Heart left ventricle (tissue), 16 donors: ENCODE measurements at regions not wholly inside any gene's neighbourhood (a gene's known extent, or its start where the extent isn't known, plus 50 kb on each side); places are given as distances from the start of the nearest gene placed in this dataset.
A peak's percentile ranks its signal among the peaks of the same experiment; 100 is the strongest.
"Not testable (repeated sequence)": the region's sequence is repeated elsewhere in the genome, so short reads cannot be mapped to it uniquely, and the experiment has no call there.

Experiments used
- ATAC-seq, 4 donors: fragments of 200-7000 bp; cut with Tn5 transposase; one replicate each; pipeline ENCODE4 v1.9.1; 2020 to 2022; ENCODE audit warnings: moderate library complexity in 4 of 4, mild to moderate bottlenecking in 3 of 4, moderate number of reproducible peaks in 1 of 4
- DNase-seq, 5 donors: peaks; one replicate each; pipeline ENCODE4 v3.0.0-alpha.2; 2020
- H3K27ac ChIP-seq, 12 donors: fragments of 200-600 bp; sonication (generic) in 4 of 12; one replicate each; pipeline versions ENCODE4 v1.5.0 to v1.8.0; 2016 to 2022; ENCODE audit warnings: mild to moderate bottlenecking in 2 of 12
- H3K27me3 ChIP-seq, 9 donors: fragments of 200-600 bp; sonication (generic) in 2 of 9; one replicate each; pipeline versions ENCODE4 v1.5.1 to v1.8.0; 2016 to 2022; ENCODE audit warnings: mild to moderate bottlenecking in 3 of 9
- H3K36me3 ChIP-seq, 9 donors: fragments of 200-600 bp; sonication (generic) in 2 of 9; one replicate each; pipeline versions ENCODE4 v1.5.0 to v1.8.0; 2018 to 2022; ENCODE audit warnings: mild to moderate bottlenecking in 2 of 9
- H3K4me1 ChIP-seq, 12 donors: fragments of 200-600 bp; sonication (generic) in 4 of 12; one replicate each; pipeline versions ENCODE4 v1.5.0 to v1.8.0; 2016 to 2022; ENCODE audit warnings: mild to moderate bottlenecking in 3 of 12
- H3K4me3 ChIP-seq, 12 donors: fragments of 200-600 bp; sonication (generic) in 4 of 12; one replicate each; pipeline versions ENCODE4 v1.5.0 to v1.8.0; 2017 to 2022; ENCODE audit warnings: mild to moderate bottlenecking in 9 of 12, moderate library complexity in 4 of 12
- H3K9me3 ChIP-seq, 12 donors: fragments of 200-600 bp; sonication (generic) in 4 of 12; one replicate each; pipeline versions ENCODE4 v1.5.0 to v1.8.0; 2016 to 2022; ENCODE audit warnings: mild to moderate bottlenecking in 1 of 12
- POLR2A ChIP-seq, 2 donors: fragments of 450-650 bp; IDR thresholded peaks; one replicate each; pipeline ENCODE4 v1.6.1; 2017; ENCODE audit warnings: antibody characterized with exemption in 2 of 2, mild to moderate bottlenecking in 2 of 2, moderate library complexity in 2 of 2
- WGBS, 4 donors: extraction: QIAGEN DNeasy Blood & Tissue Kit in 2 of 4; methylation state at CpG; one replicate each; pipeline versions ENCODE4 v1.1.5 to v1.1.7; 2013 to 2018; 5-methylcytosine and 5-hydroxymethylcytosine counted together
- intact Hi-C, 10 donors: fragments of 100-400 bp; cut with DNase I; formaldehyde crosslinking; loops; one replicate each; pipeline versions ENCODE4 v1.11.1 to v1.14.2; 2022
- TF ChIP-seq, protein P1 (sequence below), 12 donors: fragments of 200-600 bp; sonication (generic) in 4 of 12; IDR thresholded peaks; one replicate each; pipeline versions ENCODE4 v1.5.0 to v1.8.0; 2018 to 2022; ENCODE audit warnings: antibody characterized with exemption in 12 of 12, mild to moderate bottlenecking in 5 of 12
- donor health status: ischemic (EF 13 %, LVEDD 7.1; RV severe dilation, severe dysfunction).
- donor health status: healthy with polysubstance abuse.
- donor health status: DM: no; HTN: yes; CAD: no.
- donor health status: DM: no; HTN: no; CAD: no.
- donor health status: ischemic (EF 25% LVEDD 6.9; RV normal size, moderate dysfunction).
- donor health status: ischemic (EF 25% LVEDD 5.7; RV mildly dilated, moderate dysfunction).
- donor health status: healthy.
- donor health status: DM: yes; HTN: yes; CAD: no.
- donor health status: ischemic (EF 35%, LVEDD 5.7; RV mildly dilated, moderate dysfunction).
- donor health status: nonischemic (EF 11% LVEDD 7.7; RV severe dilation, severe dysfunction).
- donor health status: DM: yes; HTN: yes; CAD: no.
- donor health status: PGD.
- donor health status: ischemic (EF 29% LVEDD 5.4; RV normal size, mild dysfunction).
- donor health status: nonischemic (EF 23%, LVEDD 6.1; RV moderate dilation, normal function).

DNA sequence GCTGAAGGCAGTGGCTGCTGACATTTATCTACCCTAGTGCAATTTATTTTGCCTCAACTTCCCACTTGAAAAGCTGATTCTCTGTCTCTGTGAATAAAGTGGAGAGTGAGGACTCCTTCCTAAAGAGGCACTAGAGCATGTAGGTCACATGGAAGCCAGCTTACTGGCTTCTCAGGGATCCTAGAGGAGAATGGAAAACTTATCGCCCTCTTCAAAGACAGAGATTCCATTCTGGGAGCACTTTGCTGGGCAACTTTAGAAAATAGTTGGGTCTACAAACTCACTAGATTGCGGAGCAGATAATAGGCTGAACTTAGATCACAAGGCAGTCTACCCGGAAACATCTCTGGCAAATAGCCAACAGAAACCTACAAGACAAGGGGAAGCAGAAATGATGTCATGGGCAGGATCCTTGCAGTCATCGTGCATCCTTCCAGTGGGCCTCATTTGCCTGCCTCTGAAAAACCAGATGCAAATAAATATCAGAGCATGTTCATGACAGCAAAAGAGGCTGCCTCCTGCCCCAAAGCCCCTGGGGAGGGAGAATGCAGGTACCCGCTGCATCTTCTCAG lies 104.8 kb upstream of the BARHL2 start:
- ATAC-seq (no peak), DNase-seq (no peak)
- WGBS, 4 donors, result 67 to 80% (median 72%) methylated on average over 5 of the region's 5 CpGs
- TF ChIP-seq POLR2A (IDR thresholded peaks at IDR 0.05), result no peak
- TF ChIP-seq, protein P1, sequence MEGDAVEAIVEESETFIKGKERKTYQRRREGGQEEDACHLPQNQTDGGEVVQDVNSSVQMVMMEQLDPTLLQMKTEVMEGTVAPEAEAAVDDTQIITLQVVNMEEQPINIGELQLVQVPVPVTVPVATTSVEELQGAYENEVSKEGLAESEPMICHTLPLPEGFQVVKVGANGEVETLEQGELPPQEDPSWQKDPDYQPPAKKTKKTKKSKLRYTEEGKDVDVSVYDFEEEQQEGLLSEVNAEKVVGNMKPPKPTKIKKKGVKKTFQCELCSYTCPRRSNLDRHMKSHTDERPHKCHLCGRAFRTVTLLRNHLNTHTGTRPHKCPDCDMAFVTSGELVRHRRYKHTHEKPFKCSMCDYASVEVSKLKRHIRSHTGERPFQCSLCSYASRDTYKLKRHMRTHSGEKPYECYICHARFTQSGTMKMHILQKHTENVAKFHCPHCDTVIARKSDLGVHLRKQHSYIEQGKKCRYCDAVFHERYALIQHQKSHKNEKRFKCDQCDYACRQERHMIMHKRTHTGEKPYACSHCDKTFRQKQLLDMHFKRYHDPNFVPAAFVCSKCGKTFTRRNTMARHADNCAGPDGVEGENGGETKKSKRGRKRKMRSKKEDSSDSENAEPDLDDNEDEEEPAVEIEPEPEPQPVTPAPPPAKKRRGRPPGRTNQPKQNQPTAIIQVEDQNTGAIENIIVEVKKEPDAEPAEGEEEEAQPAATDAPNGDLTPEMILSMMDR (IDR thresholded peaks at IDR 0.05), result no peak
- no peaks in the 10 kb centered on the region for H3K36me3 ChIP-seq
- no peak overlapping the region for H3K27ac ChIP-seq
- H3K9me3 ChIP-seq, result no peaks in the 10 kb centered on the region
- H3K4me3 ChIP-seq, result no peak overlapping the region
- H3K4me1 ChIP-seq, result no peaks in the 10 kb centered on the region
- intact Hi-C loops, result no loop called here
- H3K27me3 ChIP-seq, result no peaks in the 10 kb centered on the region

DNA sequence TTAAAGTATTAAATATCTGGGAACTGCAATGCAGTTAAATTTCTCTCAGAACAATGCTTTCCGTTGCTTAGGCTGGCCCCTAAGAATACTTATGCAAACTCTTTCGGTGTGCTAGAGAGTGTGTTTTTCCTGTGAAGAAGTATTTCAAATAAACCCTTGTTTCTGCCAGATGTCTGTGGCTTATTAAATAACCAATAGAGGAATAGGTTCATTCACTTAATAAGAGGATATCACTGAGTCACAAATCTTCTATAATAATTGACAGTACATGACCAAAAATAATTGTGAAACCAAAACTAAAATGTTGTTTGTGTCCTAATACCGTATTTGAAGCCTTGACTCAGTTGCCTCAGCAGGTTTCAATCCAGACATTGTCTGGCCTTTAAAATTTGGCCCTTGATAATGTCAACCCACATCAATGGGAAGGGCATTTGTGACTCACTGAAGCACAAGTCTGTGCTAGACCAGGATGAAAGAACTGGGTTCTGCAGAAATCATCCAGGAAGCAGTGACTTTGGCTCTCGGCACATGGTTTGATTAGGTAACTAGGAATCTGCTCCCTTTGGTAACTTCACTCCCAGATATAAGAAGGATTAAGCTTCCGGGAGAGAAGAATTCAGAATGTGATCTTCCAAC lies 104.2 kb upstream of the BARHL2 start:
- no peaks in the 10 kb centered on the region for H3K27me3 ChIP-seq
- H3K4me3 ChIP-seq, result peak overlapping the region in 2 of 12 donors; percentile 12 to 15
- H3K36me3 ChIP-seq, result no peaks in the 10 kb centered on the region
- intact Hi-C loops, result no loop called here
- H3K4me1 ChIP-seq, result no peaks in the 10 kb centered on the region
- TF ChIP-seq, protein P1 (IDR thresholded peaks at IDR 0.05), result no peak
- no peak for TF ChIP-seq POLR2A (IDR thresholded peaks at IDR 0.05)
- 77 to 81% (median 78%) methylated on average over 5 of the region's 5 CpGs for WGBS, 4 donors
- DNase-seq, result no peak
- H3K27ac ChIP-seq, result no peak overlapping the region
- no peaks in the 10 kb centered on the region for H3K9me3 ChIP-seq
- ATAC-seq, result no peak

DNA sequence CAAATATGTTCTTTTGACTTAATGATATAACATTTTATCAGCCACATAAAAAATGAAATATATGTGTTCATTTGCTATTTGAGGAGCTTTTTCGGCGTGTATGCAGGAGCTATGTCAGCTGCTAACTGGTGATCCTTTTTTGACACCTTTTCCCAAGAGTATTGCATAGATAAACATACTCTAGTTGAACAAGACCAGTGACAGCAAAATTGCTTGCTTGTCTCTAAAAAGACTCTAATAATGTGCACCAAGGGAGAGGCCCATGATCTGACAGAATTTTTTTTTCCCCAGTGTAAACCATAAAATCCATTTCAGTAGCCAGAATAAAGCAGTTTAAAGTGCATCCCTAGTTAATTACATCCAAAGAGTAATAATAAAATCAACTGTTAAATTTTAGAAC lies 103.6 kb upstream of the BARHL2 start:
- H3K27ac ChIP-seq, result no peak overlapping the region
- no peak for ATAC-seq
- intact Hi-C loops, result no loop called here
- DNase-seq, result no peak
- H3K4me1 ChIP-seq, result no peaks in the 10 kb centered on the region
- H3K27me3 ChIP-seq, result peaks cover 0 to 2% (median 0%) of the 10 kb centered on the region in 9 donors
- TF ChIP-seq POLR2A (IDR thresholded peaks at IDR 0.05), result no peak
- TF ChIP-seq, protein P1 (IDR thresholded peaks at IDR 0.05), result no peak
- no peaks in the 10 kb centered on the region for H3K36me3 ChIP-seq
- H3K9me3 ChIP-seq, result no peaks in the 10 kb centered on the region
- H3K4me3 ChIP-seq, result peak overlapping the region in 1 of 12 donors; percentile 15
- WGBS, 4 donors, result 67 to 80% (median 74%) methylated on average over 2 of the region's 2 CpGs

DNA sequence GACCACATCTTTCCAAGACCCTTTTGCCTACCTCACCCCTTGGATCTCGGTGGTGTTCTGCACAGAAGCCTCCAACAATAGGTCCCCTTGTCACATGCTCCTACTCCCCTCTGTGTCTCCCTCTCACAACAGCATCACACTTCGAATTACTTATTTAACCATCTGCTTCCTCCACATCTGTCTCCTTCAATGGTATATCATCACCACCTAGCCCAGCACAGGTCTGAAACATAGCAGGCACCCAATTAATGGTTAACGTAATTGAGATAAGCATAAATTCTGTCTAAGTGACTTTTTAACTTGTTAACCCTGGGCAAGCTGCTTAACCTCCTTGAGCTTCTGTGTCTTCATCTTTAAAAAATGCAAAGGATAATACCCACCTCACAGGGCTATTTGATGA lies 100.3 kb upstream of the BARHL2 start:
- no peak for DNase-seq

DNA sequence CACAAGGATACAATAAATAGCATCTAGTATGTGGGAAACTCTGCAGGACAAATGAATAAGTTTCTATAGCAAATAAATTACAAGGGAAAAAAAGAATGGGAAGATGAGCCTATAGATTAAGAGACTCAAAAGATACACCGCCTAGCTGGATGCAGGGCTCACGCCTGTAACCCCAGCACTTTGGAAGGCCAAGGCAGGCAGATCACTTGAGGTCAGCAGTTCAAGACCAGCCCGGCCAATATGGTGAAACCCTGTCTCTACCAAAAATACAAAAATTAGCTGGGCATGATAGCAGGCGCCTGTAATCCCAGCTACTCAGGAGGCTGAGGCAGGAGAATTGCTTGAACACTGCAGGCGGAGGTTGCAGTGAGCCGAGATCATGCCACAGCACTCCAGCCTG lies 95.1 kb upstream of the BARHL2 start:
- DNase-seq, H3K4me3 ChIP-seq, H3K9me3 ChIP-seq, H3K36me3 ChIP-seq, H3K4me1 ChIP-seq, H3K27ac ChIP-seq, H3K27me3 ChIP-seq, intact Hi-C loops, ATAC-seq: not testable (repeated sequence)
- WGBS, 4 donors, result 77 to 94% (median 82%) methylated on average over 6 of the region's 6 CpGs

More for the DNA sequence above, 100.3 kb upstream of the BARHL2 start:
- H3K9me3 ChIP-seq, result no peaks in the 10 kb centered on the region
- no peaks in the 10 kb centered on the region for H3K4me1 ChIP-seq
- H3K4me3 ChIP-seq, result no peak overlapping the region
- H3K27me3 ChIP-seq, result peaks cover 0 to 3% (median 0%) of the 10 kb centered on the region in 9 donors
- 55 to 69% (median 61%) methylated on average over 3 of the region's 3 CpGs for WGBS, 4 donors
- H3K27ac ChIP-seq, result no peak overlapping the region
- intact Hi-C loops, result no loop called here
- ATAC-seq, result no peak
- no peaks in the 10 kb centered on the region for H3K36me3 ChIP-seq
- TF ChIP-seq POLR2A (IDR thresholded peaks at IDR 0.05), result no peak
- TF ChIP-seq, protein P1 (IDR thresholded peaks at IDR 0.05), result no peak

DNA sequence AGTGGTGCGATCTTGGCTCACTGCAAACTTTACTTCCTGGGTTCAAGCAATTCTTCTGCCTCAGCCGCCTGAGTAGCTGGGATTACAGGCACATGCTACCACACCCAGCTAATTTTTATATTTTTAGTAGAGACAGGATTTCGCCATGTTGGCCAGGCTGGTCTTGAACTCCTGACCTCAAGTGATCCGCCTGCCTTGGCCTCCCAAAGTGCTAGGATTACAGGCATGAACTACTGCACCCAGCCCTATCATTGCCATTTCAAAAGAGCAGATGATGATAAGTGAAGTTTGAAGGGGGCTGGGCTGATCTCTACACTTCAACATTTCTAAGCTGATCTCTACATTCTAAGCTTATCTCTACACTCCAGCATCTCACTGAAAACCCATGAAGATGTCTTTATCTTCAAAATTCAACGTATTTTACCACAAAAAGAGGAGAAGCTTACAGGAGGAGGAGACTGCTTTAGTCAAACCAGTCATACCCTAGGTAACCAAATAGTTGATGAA lies 94.4 kb upstream of the BARHL2 start:
- H3K4me3 ChIP-seq, DNase-seq, H3K36me3 ChIP-seq, intact Hi-C loops, H3K4me1 ChIP-seq, H3K27ac ChIP-seq, H3K9me3 ChIP-seq, H3K27me3 ChIP-seq, ATAC-seq: not testable (repeated sequence)
- WGBS, 4 donors, result 53 to 76% (median 63%) methylated on average over 5 of the region's 5 CpGs
